ENCODE measurements at regions not wholly inside any gene's neighbourhood (a gene's known extent, or its start where the extent isn't known, plus 50 kb on each side); places are given as distances from the start of the nearest gene placed in this dataset.
A peak's percentile ranks its signal among the peaks of the same experiment; 100 is the strongest.

GRCh38 chr4:148730082-148730640 lies 287.9 kb upstream of the NR3C2 start:
- H3K27ac ChIP-seq: no peak overlapping the region
- 45 to 53% methylated on average over 1 of the region's 1 CpG for WGBS, 2 donors
- no peaks in the 10 kb centered on the region for H3K36me3 ChIP-seq
- ATAC-seq (no peak), DNase-seq (no peak)
- no peak overlapping the region for H3K4me3 ChIP-seq
- intact Hi-C loops (cut with DNase I): no loop called here
- H3K4me1 ChIP-seq: no peaks in the 10 kb centered on the region
- no peaks in the 10 kb centered on the region for H3K27me3 ChIP-seq
- H3K9me3 ChIP-seq: peaks cover 0 to 3% (median 0%) of the 10 kb centered on the region in 11 donors
- no peak for TF ChIP-seq CTCF (IDR thresholded peaks at IDR 0.05)

GRCh38 chr4:148717988-148718387 lies 275.8 kb upstream of the NR3C2 start:
- Histone ChIP-seq H3K4me1 (peaks cover 0 to 19% (median 8%) of the 10 kb centered on the region in 9 donors), H3K4me3 (no peak overlapping the region), H3K9me3 (peaks cover 0 to 8% (median 0%) of the 10 kb centered on the region in 11 donors), H3K36me3 (no peaks in the 10 kb centered on the region), H3K27ac (no peak overlapping the region), H3K27me3 (no peaks in the 10 kb centered on the region)
- no peak for DNase-seq
- WGBS, 2 donors: 97% methylated on average over 2 of the region's 2 CpGs
- ATAC-seq: no peak
- intact Hi-C loops (cut with DNase I): no loop called here
- no peak for TF ChIP-seq CTCF (IDR thresholded peaks at IDR 0.05)

GRCh38 chr4:148716431-148717052 lies 274.3 kb upstream of the NR3C2 start:
- ATAC-seq (peak; percentile 41 to 95 (median 76)), DNase-seq (peak in 1 of 2 donors; percentile 5)
- Histone ChIP-seq H3K27me3 (no peaks in the 10 kb centered on the region), H3K36me3 (no peaks in the 10 kb centered on the region), H3K4me1 (peaks cover 0 to 19% (median 8%) of the 10 kb centered on the region in 9 donors), H3K27ac (peak overlapping the region in 7 of 10 donors; percentile 2 to 74 (median 66)), H3K9me3 (no peaks in the 10 kb centered on the region), H3K4me3 (no peak overlapping the region)
- no peak for TF ChIP-seq CTCF (IDR thresholded peaks at IDR 0.05)
- intact Hi-C loops (cut with DNase I): no loop called here
- 24 to 30% methylated on average over 1 of the region's 1 CpG for WGBS, 2 donors

- no peaks in the 10 kb centered on the region for H3K4me1 ChIP-seq
- no peak for ATAC-seq
- WGBS, 2 donors: 90 to 91% methylated on average over 1 of the region's 1 CpG
- no peak for DNase-seq
- intact Hi-C loops (cut with DNase I): no loop called here
- H3K27me3 ChIP-seq: no peaks in the 10 kb centered on the region
- H3K9me3 ChIP-seq: peaks cover 0 to 27% (median 0%) of the 10 kb centered on the region in 11 donors
- no peak overlapping the region for H3K4me3 ChIP-seq
- no peaks in the 10 kb centered on the region for H3K36me3 ChIP-seq
- peak in 1 of 9 donors; percentile 20 for TF ChIP-seq CTCF (IDR thresholded peaks at IDR 0.05)
- no peak overlapping the region for H3K27ac ChIP-seq
Measured at GRCh38 chr4:148704291-148704690, 262.1 kb upstream of the NR3C2 start.
